Chondrocyte (in vitro differentiated cells): ENCODE measurements at regions not wholly inside any gene's neighbourhood (a gene's known extent, or its start where the extent isn't known, plus 50 kb on each side); places are given as distances from the start of the nearest gene placed in this dataset.

Source experiments
- DNase-seq: peaks from one replicate; pipeline ENCODE4 v3.0.0; 2021; ENCODE audit warnings: mixed read lengths, low spot score
- H3K27ac Mint-ChIP-seq: one replicate; pipeline ENCODE4 v1.8.0; 2021; ENCODE audit warnings: mild to moderate bottlenecking, moderate library complexity, mixed read lengths; ENCODE audit not compliant: unreplicated experiment
- H3K27me3 Mint-ChIP-seq: 2 replicates; pipeline ENCODE4 v1.8.0; 2021; ENCODE audit warnings: low read depth, mixed read lengths
- H3K36me3 Mint-ChIP-seq: 2 replicates; pipeline ENCODE4 v1.8.0; 2021; ENCODE audit warnings: low read depth, mixed read lengths
- H3K4me1 Mint-ChIP-seq: 2 replicates; pipeline ENCODE4 v1.8.0; 2021; ENCODE audit warnings: low read depth, mild to moderate bottlenecking, mixed read lengths
- H3K4me3 Mint-ChIP-seq: one replicate; pipeline ENCODE4 v1.8.0; 2021; ENCODE audit warnings: mild to moderate bottlenecking, moderate library complexity, mixed read lengths; ENCODE audit not compliant: unreplicated experiment
- H3K9me3 Mint-ChIP-seq: 2 replicates; pipeline ENCODE4 v1.8.0; 2021; ENCODE audit warnings: low read depth, mixed read lengths
- CTCF ChIP-seq: fragments of 200-600 bp; sonication (generic); IDR thresholded peaks from 2 replicates; pipeline ENCODE4 v1.5.0; 2021; ENCODE audit warnings: antibody characterized with exemption, mild to moderate bottlenecking, moderate library complexity

GRCh38 chr2:8059255-8059654 is 622.6 kb upstream of the ID2 start:
- Mint-ChIP-seq H3K4me3 (no peak overlapping the region), H3K9me3 (peaks cover 15% of the 10 kb centered on the region), H3K27ac (no peak overlapping the region), H3K27me3 (peaks cover 5% of the 10 kb centered on the region), H3K4me1 (peaks cover 4% of the 10 kb centered on the region), H3K36me3 (no peaks in the 10 kb centered on the region)
- TF ChIP-seq CTCF, result no peak
- no peak for DNase-seq

GRCh38 chr2:8059794-8060193 is 622.1 kb upstream of the ID2 start:
- H3K9me3 Mint-ChIP-seq, result peaks cover 15% of the 10 kb centered on the region
- TF ChIP-seq CTCF, result no peak
- no peaks in the 10 kb centered on the region for H3K36me3 Mint-ChIP-seq
- no peak overlapping the region for H3K4me3 Mint-ChIP-seq
- H3K27ac Mint-ChIP-seq, result no peak overlapping the region
- no peak for DNase-seq
- H3K27me3 Mint-ChIP-seq, result peaks cover 5% of the 10 kb centered on the region
- H3K4me1 Mint-ChIP-seq, result peaks cover 4% of the 10 kb centered on the region

GRCh38 chr2:8061219-8061618 is 620.6 kb upstream of the ID2 start:
- TF ChIP-seq CTCF, result no peak
- H3K4me1 Mint-ChIP-seq, result peaks cover 4% of the 10 kb centered on the region
- H3K36me3 Mint-ChIP-seq, result no peaks in the 10 kb centered on the region
- peaks cover 12% of the 10 kb centered on the region for H3K9me3 Mint-ChIP-seq
- DNase-seq, result no peak
- H3K27ac Mint-ChIP-seq, result no peak overlapping the region
- no peak overlapping the region for H3K4me3 Mint-ChIP-seq
- peaks cover 5% of the 10 kb centered on the region for H3K27me3 Mint-ChIP-seq

- Mint-ChIP-seq H3K27me3 (peaks cover 3% of the 10 kb centered on the region), H3K27ac (no peak overlapping the region), H3K4me3 (no peak overlapping the region), H3K4me1 (no peaks in the 10 kb centered on the region), H3K9me3 (no peaks in the 10 kb centered on the region), H3K36me3 (no peaks in the 10 kb centered on the region)
- DNase-seq, result no peak
- no peak for TF ChIP-seq CTCF
Observed at GRCh38 chr2:8064603-8065002, 617.3 kb upstream of the ID2 start.

- DNase-seq, result no peak
- TF ChIP-seq CTCF, result no peak
- no peaks in the 10 kb centered on the region for H3K4me1 Mint-ChIP-seq
- H3K27me3 Mint-ChIP-seq, result peaks cover 1% of the 10 kb centered on the region
- H3K4me3 Mint-ChIP-seq, result no peak overlapping the region
- no peak overlapping the region for H3K27ac Mint-ChIP-seq
- no peaks in the 10 kb centered on the region for H3K36me3 Mint-ChIP-seq
- no peaks in the 10 kb centered on the region for H3K9me3 Mint-ChIP-seq
Observed at GRCh38 chr2:8065191-8065590, 616.7 kb upstream of the ID2 start.
